Esophagus muscularis mucosa (tissue), 3 donors: ENCODE measurements at regions not wholly inside any gene's neighbourhood (a gene's known extent, or its start where the extent isn't known, plus 50 kb on each side); places are given as distances from the start of the nearest gene placed in this dataset.

ENCODE experiments used
- EP300 ChIP-seq: sonication (generic); formaldehyde crosslinking; IDR thresholded peaks from one replicate; pipeline ENCODE4 v1.6.1; 2017; ENCODE audit warnings: antibody characterized with exemption
- POLR2AphosphoS5 ChIP-seq, 2 donors: sonication (generic); formaldehyde crosslinking; IDR thresholded peaks; one replicate each; pipeline ENCODE4 v1.6.1; 2017; ENCODE audit warnings: antibody characterized with exemption in 2 of 2

DNA sequence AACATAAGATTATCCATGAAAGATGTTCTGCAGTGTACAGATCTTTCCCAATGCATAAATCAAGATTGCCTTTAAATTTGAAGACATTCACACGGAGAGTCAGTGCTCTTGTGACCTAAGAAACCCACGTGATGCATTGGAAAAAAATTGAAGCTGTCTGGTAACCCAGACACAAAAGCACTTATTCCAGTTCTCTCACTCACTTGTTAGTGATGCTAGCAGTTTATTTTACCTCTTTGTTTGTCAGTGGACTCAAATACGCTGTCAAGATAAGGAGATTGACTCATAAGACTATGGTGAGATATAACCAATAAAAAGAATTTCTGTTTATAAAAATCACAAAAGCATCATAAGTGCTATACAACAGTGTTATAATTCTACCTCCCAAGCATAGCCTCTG is 245.8 kb upstream of the SMIM31 start:
- no peak for TF ChIP-seq POLR2AphosphoS5 (IDR thresholded peaks at IDR 0.05)
- TF ChIP-seq EP300 = no peak
